GM19328 (cell line): ENCODE measurements at regions not wholly inside any gene's neighbourhood (a gene's known extent, or its start where the extent isn't known, plus 50 kb on each side); places are given as distances from the start of the nearest gene placed in this dataset.

ENCODE experiments used
- ATAC-seq: cut with Tn5 transposase; IDR thresholded peaks from one replicate; pipeline ENCODE4 v1.9.1; 2021; ENCODE audit warnings: mild to moderate bottlenecking, moderate library complexity; ENCODE audit not compliant: unreplicated experiment

DNA sequence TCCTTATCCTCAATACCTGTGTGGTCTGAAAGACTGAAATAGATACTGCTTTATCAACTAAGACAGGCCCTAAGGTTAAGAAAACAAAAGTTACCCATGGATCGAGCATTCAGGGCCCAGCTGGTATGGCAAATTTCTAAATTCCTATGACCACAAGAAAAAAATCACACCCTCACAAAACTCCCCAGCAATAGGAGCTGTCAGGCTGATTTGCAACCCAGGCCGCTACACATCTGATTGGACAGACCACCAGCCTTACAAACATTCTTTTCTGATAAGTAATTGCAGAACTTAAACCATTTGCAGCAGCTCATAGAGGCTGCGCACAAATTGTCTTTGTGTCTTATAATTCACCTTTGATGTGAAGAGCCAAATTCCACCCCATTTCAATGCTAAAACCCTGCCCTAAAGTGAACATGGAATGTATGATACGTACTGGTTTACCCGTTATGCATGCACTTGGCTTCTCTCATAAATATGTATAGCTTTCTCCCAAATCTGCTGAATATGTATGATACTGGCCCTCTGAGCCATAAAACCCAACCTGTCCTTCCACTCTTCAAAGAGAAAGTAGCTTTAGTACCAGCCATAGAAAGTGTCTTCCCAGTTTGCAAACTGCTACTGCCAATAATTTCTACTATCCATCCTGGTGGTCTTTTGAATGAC is 842.5 kb downstream of the GRID1 start:
- ATAC-seq, result no peak

DNA sequence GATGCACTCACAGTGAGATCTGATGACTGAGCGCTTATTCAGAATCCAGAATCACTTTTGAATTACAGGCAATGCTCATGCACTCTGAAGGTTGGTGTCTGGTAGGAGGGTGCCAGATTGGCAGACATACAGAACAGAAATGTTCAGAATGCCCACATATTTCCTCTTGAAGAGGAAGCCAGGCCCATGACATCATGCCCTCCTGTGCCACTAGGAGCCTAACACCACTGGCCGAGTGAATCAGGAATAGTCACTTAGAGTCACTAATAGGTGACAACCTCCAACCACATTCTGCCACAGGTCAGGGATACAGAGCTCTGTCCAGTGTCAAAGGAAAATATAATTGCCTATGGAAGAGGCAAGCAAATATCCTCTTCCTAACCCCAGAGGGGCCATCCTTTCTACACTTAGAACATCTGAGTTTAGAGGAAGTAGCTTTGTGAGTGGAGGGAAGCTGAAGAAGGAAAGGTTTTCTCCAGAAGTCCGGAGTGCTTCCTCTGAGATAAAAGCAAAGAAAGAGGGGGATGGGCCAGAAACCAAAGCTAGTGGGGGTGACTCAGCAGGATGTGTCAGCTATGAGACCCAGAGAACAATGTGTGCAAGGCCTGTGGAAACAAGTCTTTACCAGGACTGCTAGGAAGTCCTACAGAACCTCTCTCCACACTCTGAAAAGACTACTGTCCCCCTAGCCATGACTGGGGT is 838.8 kb downstream of the GRID1 start:
- ATAC-seq, result no peak

DNA sequence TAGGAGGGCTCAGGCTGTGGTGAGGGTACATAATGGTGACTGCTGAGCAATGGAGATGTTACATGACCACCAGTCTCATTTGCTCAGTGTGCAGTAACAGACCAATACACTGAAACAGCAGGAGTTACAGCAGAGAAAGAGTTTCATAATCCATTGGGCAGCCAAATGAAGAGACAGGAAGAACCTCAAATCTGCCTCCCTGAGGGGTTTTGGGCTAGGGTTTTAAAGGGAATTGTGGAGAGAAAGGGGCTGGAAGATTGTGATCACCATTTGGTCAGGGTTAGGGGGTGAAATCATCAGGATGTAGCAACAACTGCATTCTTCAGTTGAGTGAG is 838.3 kb downstream of the GRID1 start:
- no peak for ATAC-seq

DNA sequence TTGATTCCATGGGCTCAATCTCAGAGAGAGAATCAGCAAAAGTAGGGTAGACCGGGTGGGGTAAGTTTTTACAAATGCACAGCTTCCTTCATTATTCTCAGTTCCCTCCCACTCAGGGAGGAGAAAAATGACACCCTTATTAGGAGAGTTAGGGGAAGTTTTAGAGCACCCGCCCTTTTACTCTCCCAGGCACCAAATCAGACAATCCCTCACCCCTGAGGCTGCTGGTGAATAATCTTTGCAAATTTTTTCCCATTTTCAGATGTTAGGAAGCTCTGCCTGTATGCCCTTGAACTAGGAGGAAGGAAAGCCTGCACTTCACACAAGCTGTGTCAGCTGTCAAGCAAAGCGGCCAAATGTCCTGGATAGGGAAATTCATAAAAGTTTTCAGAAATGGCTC is 834.9 kb downstream of the GRID1 start:
- no peak for ATAC-seq

DNA sequence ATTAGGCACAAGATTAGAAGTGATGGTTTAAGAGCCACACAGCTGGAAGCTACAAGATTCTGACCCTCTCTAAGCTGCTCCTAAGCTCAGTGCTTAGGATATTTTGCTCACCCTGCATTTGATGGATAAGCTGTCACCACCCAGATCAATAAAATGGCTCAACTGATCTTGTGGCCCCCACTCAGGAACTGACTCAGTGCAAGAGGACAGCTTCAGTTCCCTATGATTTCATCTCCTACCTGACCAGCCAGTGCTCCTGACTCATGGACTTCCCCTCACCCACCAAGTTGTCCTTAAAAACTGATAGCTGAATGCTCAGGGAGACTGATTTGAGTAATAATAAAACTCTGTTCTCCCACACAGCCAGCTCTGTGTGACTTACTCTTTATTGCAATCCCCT is 833.8 kb downstream of the GRID1 start:
- ATAC-seq, result no peak

DNA sequence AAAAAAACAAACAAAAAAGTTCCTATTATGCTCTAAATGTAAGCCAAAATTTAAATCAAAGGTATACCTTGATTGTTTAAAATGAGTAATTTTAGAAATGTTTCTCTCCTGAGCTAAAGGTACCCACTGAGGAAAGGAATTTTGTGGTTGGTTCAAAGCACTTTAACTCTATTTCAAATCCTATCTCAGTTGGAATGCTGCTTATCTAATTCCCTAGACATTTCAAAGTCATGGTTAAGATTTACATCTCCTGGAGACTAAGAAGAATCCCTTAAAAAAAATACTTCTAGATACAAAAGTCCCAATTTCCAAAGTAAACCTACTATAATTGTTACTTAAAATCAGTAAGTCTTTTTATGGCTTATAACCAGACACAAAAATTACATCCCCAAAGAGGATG is 830.7 kb downstream of the GRID1 start:
- no peak for ATAC-seq

DNA sequence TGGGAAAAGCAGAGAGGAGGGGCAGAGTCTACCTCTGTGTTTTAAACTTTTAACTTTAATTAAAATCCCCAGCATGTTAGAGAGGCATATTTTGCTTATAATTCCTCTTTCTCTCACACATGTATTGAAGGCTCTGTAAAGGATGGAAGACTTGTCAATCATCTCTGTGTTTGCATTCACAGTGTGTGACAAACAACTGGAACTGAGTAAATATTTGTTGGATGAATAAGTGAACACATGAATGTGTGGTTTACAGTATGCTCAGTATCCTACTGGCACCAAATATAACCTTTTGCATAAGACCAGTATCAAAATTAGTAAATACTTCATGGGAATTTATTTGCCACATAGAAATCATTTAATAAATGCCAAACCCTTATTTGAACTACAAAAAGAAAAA is 829.0 kb downstream of the GRID1 start:
- ATAC-seq, result no peak

DNA sequence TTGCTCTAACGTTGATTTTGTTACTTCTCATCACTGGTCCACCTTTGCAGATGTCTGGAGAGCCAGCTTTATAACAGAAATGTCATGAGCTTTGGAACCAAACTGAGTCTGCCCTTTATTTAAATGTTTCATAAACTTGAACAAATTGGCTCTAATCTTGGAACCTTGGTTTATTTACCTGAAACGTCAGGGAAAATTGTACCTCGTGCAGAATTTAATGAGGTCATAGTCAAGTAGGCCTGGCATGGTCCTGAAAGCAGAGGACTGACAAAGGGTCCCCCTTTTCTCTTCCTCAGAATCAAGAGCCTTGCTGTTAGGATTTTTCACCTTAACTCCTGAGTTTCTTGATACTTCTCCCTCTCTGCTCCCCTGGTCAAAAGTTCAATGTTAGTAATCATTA is 828.0 kb downstream of the GRID1 start:
- ATAC-seq, result no peak

DNA sequence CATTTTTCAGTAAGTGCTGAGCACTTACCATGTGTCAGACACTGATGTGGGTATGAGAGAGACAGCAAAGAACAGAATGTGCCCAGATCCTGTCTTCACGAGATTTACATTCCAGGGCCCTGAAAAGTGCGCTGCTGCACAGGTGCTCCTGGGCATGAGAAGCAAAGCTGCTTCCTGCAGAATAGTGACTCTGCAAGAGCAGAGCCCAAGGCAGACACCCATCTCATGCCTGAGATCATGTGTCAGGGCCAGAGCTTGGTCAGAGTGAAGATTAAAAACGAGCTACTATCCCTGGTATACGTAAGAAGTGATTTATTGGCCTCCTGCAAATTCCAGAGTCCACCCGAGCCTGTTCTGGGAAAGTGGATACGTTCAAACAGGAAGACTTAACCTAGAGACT is 824.4 kb downstream of the GRID1 start:
- no peak for ATAC-seq

DNA sequence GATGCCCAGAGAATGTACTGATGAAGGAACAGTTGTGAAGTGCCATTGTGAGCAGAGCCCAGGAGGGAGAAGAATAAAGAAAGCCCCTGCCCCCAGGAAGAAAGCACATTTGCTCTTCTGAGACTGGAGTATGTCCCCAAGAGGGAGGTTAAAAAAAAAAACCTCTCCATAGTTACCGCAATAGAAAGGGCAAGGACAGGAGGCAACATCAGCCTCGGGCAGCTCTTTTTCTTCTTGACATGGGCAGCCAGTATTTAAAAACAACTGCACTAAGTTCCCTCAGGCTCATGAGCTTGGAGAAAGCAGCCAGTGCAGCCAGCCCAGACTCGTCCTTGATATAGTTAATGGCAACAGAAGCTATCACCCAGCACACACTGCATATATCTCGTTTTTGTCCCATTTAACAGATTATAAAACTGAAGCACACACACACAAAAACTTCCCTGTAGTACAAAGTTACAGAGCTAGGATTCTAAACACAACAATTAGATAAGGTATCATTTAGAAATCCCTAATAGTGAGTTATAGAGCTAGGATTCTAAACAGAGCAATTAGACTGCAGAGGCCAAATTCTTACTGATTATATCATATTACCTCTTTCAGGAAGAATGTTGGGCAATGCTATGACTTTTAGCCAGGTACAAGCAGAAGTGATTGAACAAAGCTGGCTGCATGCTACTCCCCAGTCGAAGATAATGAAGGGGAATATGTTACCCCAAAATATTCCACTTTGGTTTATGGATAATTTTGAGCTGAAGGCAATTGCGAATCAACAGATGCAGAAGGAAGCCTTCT is 823.5 kb downstream of the GRID1 start:
- no peak for ATAC-seq

DNA sequence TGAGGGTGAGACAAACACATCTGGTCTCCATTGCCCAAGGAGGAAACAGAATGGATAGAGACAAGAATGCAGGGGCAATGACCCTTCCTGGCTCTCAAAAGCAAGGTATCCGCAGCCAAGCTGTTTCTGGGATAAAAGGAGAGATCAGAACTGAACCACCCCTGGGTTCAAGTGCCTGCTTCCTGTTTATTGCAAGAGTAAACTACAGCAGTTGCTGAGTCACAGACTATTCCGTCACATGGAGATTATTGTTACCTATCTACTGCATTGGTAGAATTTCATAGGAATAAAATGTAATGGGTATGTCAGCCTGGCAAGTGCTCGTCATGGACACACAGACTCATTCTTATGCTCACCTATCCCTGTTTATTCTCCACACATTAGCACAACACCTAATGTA is 821.6 kb downstream of the GRID1 start:
- ATAC-seq, result no peak

DNA sequence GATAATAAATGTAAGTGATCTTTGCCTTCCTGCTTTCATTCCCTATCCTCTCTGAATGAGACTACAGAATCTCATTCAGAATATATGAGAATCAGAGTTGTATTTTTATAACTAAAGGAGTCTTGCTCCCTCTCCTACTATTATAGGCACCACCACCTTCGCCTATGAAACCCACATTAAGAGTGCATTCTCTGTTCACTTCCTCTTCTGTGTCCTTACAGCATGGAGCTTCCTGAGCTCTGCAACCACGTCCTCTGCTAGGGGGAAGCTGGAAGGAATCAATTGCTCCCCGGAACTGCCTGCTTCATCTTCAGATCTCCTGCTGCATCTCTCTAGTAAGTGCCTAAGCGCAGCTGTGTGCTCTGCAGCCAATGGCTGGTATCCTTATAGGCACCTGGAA is 820.7 kb downstream of the GRID1 start:
- no peak for ATAC-seq

DNA sequence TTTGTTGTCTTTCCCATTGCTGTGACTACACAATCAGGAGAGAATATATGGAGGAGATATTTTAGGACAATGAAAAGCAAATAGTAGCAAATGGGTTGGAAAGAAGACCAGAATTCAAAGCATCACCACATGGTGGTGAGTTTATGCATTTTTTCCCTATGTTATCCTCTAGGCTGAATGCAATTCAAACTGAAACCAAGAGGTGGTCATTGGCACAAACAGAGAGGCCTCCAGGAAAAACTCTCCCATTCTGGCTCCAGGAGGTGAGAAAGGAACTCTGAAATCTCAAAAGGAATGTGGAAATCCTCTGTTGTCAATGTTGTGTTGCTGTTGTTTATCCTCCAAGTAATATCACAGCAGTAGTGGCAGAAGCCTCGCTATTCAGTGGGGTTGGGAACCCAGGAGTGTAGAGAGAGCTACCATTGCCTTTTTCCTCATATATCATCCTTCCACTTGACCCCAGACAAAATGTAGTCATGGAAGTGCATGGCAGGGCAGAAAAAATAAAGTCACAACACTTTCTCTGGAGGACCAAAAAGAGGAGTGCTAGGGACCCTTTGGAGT is 819.1 kb downstream of the GRID1 start:
- no peak for ATAC-seq

DNA sequence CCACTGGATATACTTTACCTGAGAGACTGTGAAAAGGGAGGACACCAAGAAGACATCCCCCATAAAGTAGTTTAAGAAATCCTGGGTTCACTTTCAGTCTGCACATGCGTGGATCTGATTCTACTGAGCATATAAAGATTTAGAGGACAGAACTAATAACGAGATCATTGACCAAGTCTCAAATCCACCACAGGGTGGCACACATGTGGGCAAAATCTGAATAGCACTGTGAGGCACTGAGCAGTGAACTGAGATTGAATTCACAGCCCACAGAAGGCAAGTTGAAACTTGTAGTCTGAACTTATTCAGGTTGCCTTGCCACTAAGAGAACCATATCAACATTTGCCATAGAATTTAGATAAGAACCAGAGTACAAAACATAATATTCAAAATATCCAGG is 818.6 kb downstream of the GRID1 start:
- peak; percentile 70 for ATAC-seq
